Left ventricle myocardium inferior (tissue), 1 donor: ENCODE measurements at regions not wholly inside any gene's neighbourhood (a gene's known extent, or its start where the extent isn't known, plus 50 kb on each side); places are given as distances from the start of the nearest gene placed in this dataset.
A peak's percentile ranks its signal among the peaks of the same experiment; 100 is the strongest.

ENCODE experiments used
- DNase-seq: peaks from one replicate; pipeline ENCODE4 v3.0.0-alpha.2; 2020
- H3K27ac ChIP-seq: fragments of 200-600 bp; replicated peaks from 2 replicates; pipeline ENCODE4 v1.8.0; 2021
- H3K27me3 ChIP-seq: fragments of 200-600 bp; 2 replicates; pipeline ENCODE4 v1.8.0; 2021; ENCODE audit warnings: low read depth
- H3K36me3 ChIP-seq: fragments of 200-600 bp; 2 replicates; pipeline ENCODE4 v1.8.0; 2021
- H3K4me1 ChIP-seq: fragments of 200-600 bp; 2 replicates; pipeline ENCODE4 v1.8.0; 2021
- H3K4me3 ChIP-seq: fragments of 200-600 bp; 2 replicates; pipeline ENCODE4 v1.8.0; 2021; ENCODE audit warnings: mild to moderate bottlenecking, moderate library complexity
- H3K9me3 ChIP-seq: fragments of 200-600 bp; replicated peaks from 2 replicates; pipeline ENCODE4 v1.8.0; 2021
- CTCF ChIP-seq: fragments of 200-600 bp; IDR thresholded peaks from 2 replicates; pipeline ENCODE4 v1.8.0; 2021; ENCODE audit warnings: antibody characterized with exemption, mild to moderate bottlenecking, borderline replicate concordance
- intact Hi-C: fragments of 100-400 bp; cut with micrococcal nuclease; formaldehyde crosslinking; loops from one replicate; pipeline ENCODE4 v1.11.0; 2022
- donor health status: DM: no; HTN: yes; CAD: no; lungs with severe emphysema.

DNA sequence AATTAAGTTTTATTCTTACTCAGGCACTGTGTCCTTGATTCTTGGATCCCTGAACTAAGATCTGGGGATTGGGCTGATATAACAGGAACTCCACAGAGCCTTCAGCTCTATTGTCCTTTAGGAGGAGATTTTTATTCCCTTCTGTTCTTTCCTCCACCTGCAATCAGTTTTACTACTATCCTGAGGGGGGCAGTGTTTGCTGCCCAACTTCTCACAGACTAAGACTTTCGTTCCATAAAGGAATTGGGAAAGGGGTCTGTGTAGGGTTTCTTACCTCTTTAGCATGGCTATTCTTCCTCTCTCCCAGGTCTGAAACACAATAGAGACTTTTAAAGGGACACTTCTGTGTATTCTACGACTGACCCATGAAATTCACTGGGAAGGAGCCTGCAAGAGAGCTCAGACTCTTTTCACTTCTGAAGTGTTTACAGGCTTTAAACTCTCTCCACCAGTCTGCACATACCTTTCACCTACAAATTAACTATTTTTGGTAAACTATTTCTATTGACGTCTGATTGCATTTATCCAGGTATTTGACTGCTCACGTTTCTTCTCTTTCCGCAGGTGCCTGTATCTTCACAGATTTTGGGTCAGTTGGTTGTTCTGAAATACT lies 103.3 kb upstream of the DEPDC1 start:
- TF ChIP-seq CTCF = peak; percentile 68
- Histone ChIP-seq H3K27me3 (no peaks in the 10 kb centered on the region), H3K27ac (no peak overlapping the region), H3K36me3 (no peaks in the 10 kb centered on the region), H3K4me1 (no peaks in the 10 kb centered on the region), H3K4me3 (no peak overlapping the region), H3K9me3 (no peaks in the 10 kb centered on the region)
- no peak for DNase-seq
- intact Hi-C loops = no loop called here

GRCh38 chr1:68608289-68608688 lies 111.4 kb upstream of the DEPDC1 start:
- no peak for TF ChIP-seq CTCF
- intact Hi-C loops = no loop called here
- no peak for DNase-seq

DNA sequence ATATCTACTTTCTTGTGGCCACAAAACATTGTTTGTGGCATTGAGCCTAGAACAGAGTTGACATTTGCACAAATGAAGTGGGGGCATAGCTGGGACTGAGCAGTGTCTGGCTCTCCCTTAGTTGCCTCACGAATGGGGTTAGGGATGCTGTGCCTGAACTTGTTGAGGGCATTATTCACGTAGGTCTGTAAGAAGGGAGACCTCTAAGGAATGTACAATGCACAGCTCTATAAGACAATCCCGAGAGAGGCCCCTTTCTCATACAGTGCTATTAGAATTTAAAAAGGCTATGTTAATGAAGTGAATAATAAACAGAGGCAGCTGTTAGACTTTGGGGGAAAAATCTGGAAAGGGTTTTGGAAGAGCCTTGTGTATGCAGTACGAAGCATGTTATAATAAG lies 118.4 kb upstream of the DEPDC1 start:
- DNase-seq = no peak

More at GRCh38 chr1:68608289-68608688, 111.4 kb upstream of the DEPDC1 start:
- no peaks in the 10 kb centered on the region for H3K4me1 ChIP-seq
- no peaks in the 10 kb centered on the region for H3K27me3 ChIP-seq
- H3K4me3 ChIP-seq = no peak overlapping the region
- no peaks in the 10 kb centered on the region for H3K36me3 ChIP-seq
- H3K27ac ChIP-seq = no peak overlapping the region
- peaks cover 15% of the 10 kb centered on the region for H3K9me3 ChIP-seq

DNA sequence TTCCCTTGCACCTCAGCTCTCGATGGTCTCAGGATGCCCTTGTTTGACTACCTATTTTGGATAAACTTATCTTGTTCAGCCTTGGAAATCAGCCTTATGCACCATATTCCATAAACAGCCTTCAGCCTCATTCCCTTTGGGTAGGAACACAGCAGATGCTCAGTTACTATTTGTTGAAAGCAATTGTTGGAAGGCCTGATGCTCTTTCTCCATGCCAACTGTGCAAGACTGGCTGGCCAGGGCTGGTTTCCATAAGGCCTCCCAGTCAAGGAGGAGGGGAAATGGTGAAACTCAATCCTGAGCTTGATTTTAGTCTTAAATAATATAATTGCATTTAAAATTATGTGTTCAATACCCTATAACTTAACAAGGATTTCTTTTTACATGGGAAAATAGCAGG lies 121.1 kb upstream of the DEPDC1 start:
- Histone ChIP-seq H3K27ac (no peak overlapping the region), H3K9me3 (peaks cover 43% of the 10 kb centered on the region), H3K27me3 (no peaks in the 10 kb centered on the region), H3K4me1 (peaks cover under 1% of the 10 kb centered on the region), H3K4me3 (no peak overlapping the region), H3K36me3 (no peaks in the 10 kb centered on the region)
- TF ChIP-seq CTCF = no peak
- intact Hi-C loops = no loop called here
- DNase-seq = no peak

More for the DNA sequence above, 118.4 kb upstream of the DEPDC1 start:
- H3K9me3 ChIP-seq = peaks cover 29% of the 10 kb centered on the region
- TF ChIP-seq CTCF = no peak
- no peak overlapping the region for H3K27ac ChIP-seq
- H3K27me3 ChIP-seq = no peaks in the 10 kb centered on the region
- no peaks in the 10 kb centered on the region for H3K36me3 ChIP-seq
- H3K4me1 ChIP-seq = no peaks in the 10 kb centered on the region
- intact Hi-C loops = no loop called here
- H3K4me3 ChIP-seq = no peak overlapping the region

GRCh38 chr1:68620571-68620970 lies 123.7 kb upstream of the DEPDC1 start:
- no peak for DNase-seq
- peaks cover 39% of the 10 kb centered on the region for H3K9me3 ChIP-seq
- H3K27ac ChIP-seq = no peak overlapping the region
- H3K27me3 ChIP-seq = no peaks in the 10 kb centered on the region
- no peaks in the 10 kb centered on the region for H3K36me3 ChIP-seq
- peaks cover 18% of the 10 kb centered on the region for H3K4me1 ChIP-seq
- TF ChIP-seq CTCF = no peak
- no peak overlapping the region for H3K4me3 ChIP-seq
- intact Hi-C loops = no loop called here
